ENCODE measurements at regions not wholly inside any gene's neighbourhood (a gene's known extent, or its start where the extent isn't known, plus 50 kb on each side); places are given as distances from the start of the nearest gene placed in this dataset.

GRCh38 chr9:2341126-2341525 is 280.5 kb upstream of the VLDLR start:
- Mint-ChIP-seq H3K4me3 (no peak overlapping the region), H3K9me3 (no peaks in the 10 kb centered on the region), H3K36me3 (ENCODE audit: low read depth) (no peaks in the 10 kb centered on the region), H3K27ac (no peak overlapping the region), H3K27me3 (no peaks in the 10 kb centered on the region), H3K4me1 (no peaks in the 10 kb centered on the region)
- no peak for ATAC-seq (replicated peaks)

DNA sequence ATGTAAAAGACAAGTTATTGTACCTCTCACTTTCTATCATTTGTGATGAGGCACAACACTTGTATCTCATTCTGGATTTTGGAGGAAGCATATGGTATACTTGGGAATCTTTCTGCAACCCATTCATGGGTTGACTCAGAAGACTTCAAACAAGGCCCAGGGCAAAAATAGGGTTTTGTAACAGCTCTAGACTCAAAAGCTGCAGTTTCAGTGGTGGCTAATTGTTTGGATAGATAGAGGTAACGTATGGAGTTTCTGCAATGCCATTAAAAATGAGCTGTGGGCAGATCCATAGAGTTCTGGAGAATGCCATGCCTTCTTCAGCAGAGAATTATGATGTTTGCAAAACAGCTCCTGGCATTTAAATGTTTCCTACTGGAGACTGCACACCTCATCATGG is 279.6 kb upstream of the VLDLR start:
- Mint-ChIP-seq H3K36me3 (ENCODE audit: low read depth) (no peaks in the 10 kb centered on the region), H3K27ac (no peak overlapping the region), H3K4me1 (no peaks in the 10 kb centered on the region), H3K27me3 (no peaks in the 10 kb centered on the region), H3K9me3 (no peaks in the 10 kb centered on the region), H3K4me3 (no peak overlapping the region)
- ATAC-seq (replicated peaks): no peak

- Mint-ChIP-seq H3K36me3 (ENCODE audit: low read depth) (no peaks in the 10 kb centered on the region), H3K27ac (no peak overlapping the region), H3K9me3 (peaks cover 11% of the 10 kb centered on the region), H3K27me3 (no peaks in the 10 kb centered on the region), H3K4me3 (no peak overlapping the region), H3K4me1 (no peaks in the 10 kb centered on the region)
- ATAC-seq (replicated peaks): no peak
Observed at GRCh38 chr9:2343756-2344155, 277.8 kb upstream of the VLDLR start.

GRCh38 chr9:2344436-2344835 is 277.2 kb upstream of the VLDLR start:
- Mint-ChIP-seq H3K27ac (no peak overlapping the region), H3K36me3 (ENCODE audit: low read depth) (no peaks in the 10 kb centered on the region), H3K9me3 (peaks cover 11% of the 10 kb centered on the region), H3K27me3 (no peaks in the 10 kb centered on the region), H3K4me3 (no peak overlapping the region), H3K4me1 (no peaks in the 10 kb centered on the region)
- no peak for ATAC-seq (replicated peaks)

GRCh38 chr9:2345013-2345412 is 276.6 kb upstream of the VLDLR start:
- H3K4me1 Mint-ChIP-seq: no peaks in the 10 kb centered on the region
- no peak overlapping the region for H3K27ac Mint-ChIP-seq
- no peaks in the 10 kb centered on the region for H3K27me3 Mint-ChIP-seq
- no peak overlapping the region for H3K4me3 Mint-ChIP-seq
- H3K36me3 Mint-ChIP-seq (ENCODE audit: low read depth): no peaks in the 10 kb centered on the region
- peaks cover 11% of the 10 kb centered on the region for H3K9me3 Mint-ChIP-seq
- ATAC-seq (replicated peaks): no peak

- Mint-ChIP-seq H3K27ac (no peak overlapping the region), H3K36me3 (ENCODE audit: low read depth) (no peaks in the 10 kb centered on the region), H3K27me3 (no peaks in the 10 kb centered on the region), H3K9me3 (peaks cover 11% of the 10 kb centered on the region), H3K4me3 (no peak overlapping the region), H3K4me1 (no peaks in the 10 kb centered on the region)
- no peak for ATAC-seq (replicated peaks)
Observed at GRCh38 chr9:2346277-2346913, 275.2 kb upstream of the VLDLR start.

- Mint-ChIP-seq H3K9me3 (peaks cover 11% of the 10 kb centered on the region), H3K4me1 (no peaks in the 10 kb centered on the region), H3K27ac (no peak overlapping the region), H3K27me3 (peaks cover 23% of the 10 kb centered on the region), H3K4me3 (no peak overlapping the region), H3K36me3 (ENCODE audit: low read depth) (no peaks in the 10 kb centered on the region)
- no peak for ATAC-seq (replicated peaks)
Observed at GRCh38 chr9:2351324-2351723, 270.3 kb upstream of the VLDLR start.

DNA sequence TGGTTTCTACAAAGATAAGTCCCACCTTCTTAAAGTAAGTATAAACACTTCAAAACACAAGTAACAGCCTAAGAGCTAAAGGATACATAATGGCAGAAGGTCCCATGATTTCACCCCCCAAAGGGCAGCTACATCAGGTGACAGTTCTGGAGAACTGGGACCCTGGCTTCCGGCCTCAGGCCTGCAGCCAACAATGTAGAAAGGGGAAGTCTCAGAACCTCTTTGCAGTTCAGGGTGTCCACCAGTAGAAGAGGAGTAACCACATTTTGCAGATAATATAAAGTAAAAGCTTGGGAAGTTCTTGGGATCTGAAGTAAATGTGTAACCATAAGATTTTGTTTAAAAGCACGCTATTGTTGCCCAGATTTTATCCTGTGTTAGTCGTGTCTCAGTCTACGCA is 267.4 kb upstream of the VLDLR start:
- H3K9me3 Mint-ChIP-seq: no peaks in the 10 kb centered on the region
- ATAC-seq (replicated peaks): no peak
- peaks cover 30% of the 10 kb centered on the region for H3K27me3 Mint-ChIP-seq

DNA sequence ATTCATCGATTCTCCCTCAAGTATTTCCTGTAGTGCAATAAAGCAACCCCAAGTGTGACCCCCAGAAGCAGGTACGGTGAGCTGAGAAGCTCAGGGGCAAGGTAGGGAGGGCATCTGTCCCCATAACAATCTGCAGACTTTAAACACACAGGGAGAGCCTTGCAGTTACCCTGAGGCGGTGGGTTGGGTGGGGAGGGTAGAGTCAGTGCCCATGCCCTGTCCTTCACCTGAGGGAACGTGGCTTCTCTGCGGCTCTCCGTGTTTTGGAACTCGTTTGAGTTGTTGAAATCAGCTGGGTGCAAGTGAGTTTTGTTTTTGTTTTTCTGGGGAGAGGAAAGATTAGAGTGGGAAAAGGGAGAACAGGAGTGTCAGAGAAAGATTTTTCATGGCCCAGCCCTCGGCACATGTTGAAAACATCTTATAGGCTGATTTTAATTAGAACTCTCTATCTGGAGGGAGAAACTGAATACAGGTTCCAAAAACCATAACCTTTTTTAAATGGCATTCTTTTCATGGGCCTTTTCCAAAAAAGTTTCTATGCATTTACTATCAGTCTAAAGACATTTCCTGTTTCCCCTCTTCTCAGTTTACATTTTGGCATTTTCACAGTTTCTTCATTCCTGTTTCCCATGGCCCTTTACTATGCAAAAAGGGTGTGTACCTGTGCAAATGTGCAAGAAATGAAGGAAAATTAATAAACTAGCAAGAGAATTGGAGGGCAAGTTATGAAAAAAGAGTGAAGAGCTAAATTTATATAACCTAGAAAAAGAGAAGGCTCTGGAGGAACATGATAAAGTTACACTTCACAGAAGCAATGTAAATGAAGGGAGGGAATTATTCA is 266.5 kb upstream of the VLDLR start:
- H3K9me3 Mint-ChIP-seq: no peaks in the 10 kb centered on the region
- H3K27me3 Mint-ChIP-seq: peaks cover 33% of the 10 kb centered on the region
- H3K4me1 Mint-ChIP-seq: no peaks in the 10 kb centered on the region
- no peaks in the 10 kb centered on the region for H3K36me3 Mint-ChIP-seq (ENCODE audit: low read depth)
- H3K27ac Mint-ChIP-seq: no peak overlapping the region
- no peak for ATAC-seq (replicated peaks)
- H3K4me3 Mint-ChIP-seq: no peak overlapping the region

More for the DNA sequence above, 267.4 kb upstream of the VLDLR start:
- no peak overlapping the region for H3K4me3 Mint-ChIP-seq
- no peak overlapping the region for H3K27ac Mint-ChIP-seq
- no peaks in the 10 kb centered on the region for H3K36me3 Mint-ChIP-seq (ENCODE audit: low read depth)
- no peaks in the 10 kb centered on the region for H3K4me1 Mint-ChIP-seq

DNA sequence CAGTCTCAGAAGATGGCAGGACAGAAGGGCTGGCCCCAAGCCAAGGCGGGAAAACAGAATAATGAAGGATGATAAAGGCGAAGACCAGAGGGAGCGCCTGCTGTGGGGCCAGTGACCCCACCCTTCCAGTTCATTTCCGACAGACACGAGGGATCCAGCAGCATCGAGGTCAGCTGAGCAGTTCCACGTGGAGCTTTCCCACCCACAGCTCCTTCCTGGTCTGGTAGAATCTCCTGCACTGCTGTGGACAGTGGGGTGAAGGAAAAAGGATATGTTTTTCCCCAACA is 265.9 kb upstream of the VLDLR start:
- H3K36me3 Mint-ChIP-seq (ENCODE audit: low read depth): no peaks in the 10 kb centered on the region
- no peak for ATAC-seq (replicated peaks)
- H3K27me3 Mint-ChIP-seq: peaks cover 33% of the 10 kb centered on the region
- no peaks in the 10 kb centered on the region for H3K4me1 Mint-ChIP-seq
- H3K9me3 Mint-ChIP-seq: no peaks in the 10 kb centered on the region
- H3K27ac Mint-ChIP-seq: no peak overlapping the region
- H3K4me3 Mint-ChIP-seq: no peak overlapping the region

GRCh38 chr9:2356041-2356790 is 265.4 kb upstream of the VLDLR start:
- no peak for ATAC-seq (replicated peaks)
- H3K27me3 Mint-ChIP-seq: peaks cover 33% of the 10 kb centered on the region
- no peaks in the 10 kb centered on the region for H3K9me3 Mint-ChIP-seq
- H3K4me3 Mint-ChIP-seq: no peak overlapping the region
- no peaks in the 10 kb centered on the region for H3K36me3 Mint-ChIP-seq (ENCODE audit: low read depth)
- H3K4me1 Mint-ChIP-seq: no peaks in the 10 kb centered on the region
- no peak overlapping the region for H3K27ac Mint-ChIP-seq

DNA sequence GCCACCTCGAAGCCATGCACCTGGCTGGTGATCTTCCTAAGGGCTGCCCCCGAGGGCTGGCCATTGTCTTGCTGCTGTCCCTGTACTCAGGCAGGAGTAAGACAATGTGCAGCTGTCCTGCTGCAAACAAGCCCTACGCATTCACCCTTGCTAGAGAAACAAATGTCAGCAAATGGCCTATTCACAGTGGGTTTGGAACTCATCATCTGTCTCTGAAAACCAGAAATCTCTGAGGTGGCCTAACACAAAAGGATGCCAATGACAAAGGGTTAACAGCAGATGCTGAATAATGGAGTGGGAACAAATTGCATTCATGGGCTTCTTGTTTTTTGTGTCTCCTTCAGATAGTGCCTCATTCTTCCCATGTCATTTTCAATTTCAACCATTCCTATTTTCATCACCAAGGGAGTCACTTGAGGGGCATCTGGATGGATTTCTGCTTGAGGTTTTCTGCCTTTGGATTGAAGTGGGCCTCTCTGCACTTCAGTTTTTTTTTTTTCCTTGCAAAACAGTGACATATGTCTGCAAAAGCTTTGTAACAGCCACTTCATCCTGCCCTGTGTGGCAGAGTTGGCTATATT is 261.6 kb upstream of the VLDLR start:
- ATAC-seq (replicated peaks): no peak
- H3K27me3 Mint-ChIP-seq: peaks cover 24% of the 10 kb centered on the region
- no peak overlapping the region for H3K4me3 Mint-ChIP-seq
- H3K9me3 Mint-ChIP-seq: no peaks in the 10 kb centered on the region
- H3K36me3 Mint-ChIP-seq (ENCODE audit: low read depth): no peaks in the 10 kb centered on the region
- no peak overlapping the region for H3K27ac Mint-ChIP-seq
- no peaks in the 10 kb centered on the region for H3K4me1 Mint-ChIP-seq

- H3K4me3 Mint-ChIP-seq: no peak overlapping the region
- H3K4me1 Mint-ChIP-seq: no peaks in the 10 kb centered on the region
- no peaks in the 10 kb centered on the region for H3K9me3 Mint-ChIP-seq
- ATAC-seq (replicated peaks): no peak
- H3K27ac Mint-ChIP-seq: no peak overlapping the region
- H3K27me3 Mint-ChIP-seq: peaks cover 21% of the 10 kb centered on the region
- H3K36me3 Mint-ChIP-seq (ENCODE audit: low read depth): no peaks in the 10 kb centered on the region
Observed at GRCh38 chr9:2362150-2362549, 259.4 kb upstream of the VLDLR start.

GRCh38 chr9:2363138-2363745 is 258.3 kb upstream of the VLDLR start:
- H3K9me3 Mint-ChIP-seq: no peaks in the 10 kb centered on the region
- no peak overlapping the region for H3K27ac Mint-ChIP-seq
- peaks cover 16% of the 10 kb centered on the region for H3K27me3 Mint-ChIP-seq
- no peak overlapping the region for H3K4me3 Mint-ChIP-seq
- H3K36me3 Mint-ChIP-seq (ENCODE audit: low read depth): no peaks in the 10 kb centered on the region
- ATAC-seq (replicated peaks): no peak
- H3K4me1 Mint-ChIP-seq: no peaks in the 10 kb centered on the region

All from activated T-helper 17 cell treated with anti-CD3 and anti-CD28 coated beads, Interleukin-2, amount 50 U/mL, for 72 hours (primary cell).